ENCODE measurements at regions not wholly inside any gene's neighbourhood (a gene's known extent, or its start where the extent isn't known, plus 50 kb on each side); places are given as distances from the start of the nearest gene placed in this dataset.
A peak's percentile ranks its signal among the peaks of the same experiment; 100 is the strongest.
"Not testable (repeated sequence)": the region's sequence is repeated elsewhere in the genome, so short reads cannot be mapped to it uniquely, and the experiment has no call there.

GRCh38 chr9:2496934-2497333, 124.7 kb upstream of the VLDLR start:
- DNase-seq (ENCODE audit: low spot score): no peak

- DNase-seq (ENCODE audit: low spot score): no peak
These were observed 123.8 kb upstream of the VLDLR start for GRCh38 chr9:2497666-2498400.

GRCh38 chr9:2502210-2502609, 119.4 kb upstream of the VLDLR start:
- no peak for DNase-seq (ENCODE audit: low spot score)

DNA sequence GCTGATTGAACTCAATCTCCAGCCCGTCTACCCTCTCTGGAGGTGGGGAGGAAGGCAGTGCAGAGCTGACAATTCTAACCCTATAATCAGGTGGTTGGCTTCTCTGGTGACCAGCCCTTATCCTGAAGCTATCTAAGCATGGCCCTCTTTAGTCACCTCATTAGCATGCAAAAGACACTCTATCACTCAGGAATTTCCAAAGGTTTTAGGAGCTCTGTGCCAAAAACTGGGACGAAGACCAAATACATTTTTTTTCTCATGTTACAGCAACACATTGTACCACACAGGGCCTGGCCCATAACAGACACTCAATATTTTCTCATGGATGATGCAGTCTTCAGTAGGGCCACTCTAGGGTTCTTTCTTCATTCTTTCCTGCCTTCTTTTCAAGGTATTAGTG, 118.8 kb upstream of the VLDLR start:
- no peak for DNase-seq (ENCODE audit: low spot score)

DNA sequence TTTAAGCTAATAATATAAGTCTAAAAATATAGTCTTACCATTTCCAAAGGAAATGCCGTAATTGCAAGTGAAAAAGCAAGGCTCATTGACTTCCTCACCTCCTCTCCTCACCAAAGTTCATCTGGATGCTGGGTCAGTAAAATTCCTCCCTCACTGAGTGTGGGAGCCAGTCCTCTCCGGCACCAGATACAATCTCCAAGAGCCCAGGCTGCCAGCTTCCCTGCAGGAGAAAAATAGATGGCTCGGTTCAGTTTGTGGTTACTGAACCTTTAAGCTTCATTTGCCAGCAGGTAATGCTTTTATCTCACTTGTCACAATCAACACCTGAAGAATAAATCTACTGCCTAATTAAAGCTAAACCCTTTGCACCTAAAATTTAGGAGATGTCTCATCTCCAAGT, 115.3 kb upstream of the VLDLR start:
- DNase-seq (ENCODE audit: low spot score): no peak

DNA sequence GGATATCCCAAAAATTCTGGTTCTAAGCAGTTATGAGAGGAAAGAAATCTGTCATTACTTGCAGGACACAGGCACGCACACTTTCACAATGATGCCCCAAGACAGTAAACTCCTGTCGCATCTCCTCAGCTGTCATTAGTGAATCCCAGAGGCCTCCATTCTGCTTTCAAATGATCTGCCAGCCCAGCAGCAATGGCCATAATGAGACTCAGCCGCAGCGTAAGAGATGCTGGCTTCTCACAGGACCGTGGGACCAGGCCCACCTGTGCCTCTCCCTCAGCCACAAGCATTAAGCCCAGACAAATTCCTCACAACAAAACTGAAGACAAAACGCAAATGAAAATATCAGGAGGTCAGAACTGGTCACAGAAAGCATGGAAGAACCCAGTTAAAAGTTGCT, 98.0 kb upstream of the VLDLR start:
- no peak for DNase-seq (ENCODE audit: low spot score)

DNA sequence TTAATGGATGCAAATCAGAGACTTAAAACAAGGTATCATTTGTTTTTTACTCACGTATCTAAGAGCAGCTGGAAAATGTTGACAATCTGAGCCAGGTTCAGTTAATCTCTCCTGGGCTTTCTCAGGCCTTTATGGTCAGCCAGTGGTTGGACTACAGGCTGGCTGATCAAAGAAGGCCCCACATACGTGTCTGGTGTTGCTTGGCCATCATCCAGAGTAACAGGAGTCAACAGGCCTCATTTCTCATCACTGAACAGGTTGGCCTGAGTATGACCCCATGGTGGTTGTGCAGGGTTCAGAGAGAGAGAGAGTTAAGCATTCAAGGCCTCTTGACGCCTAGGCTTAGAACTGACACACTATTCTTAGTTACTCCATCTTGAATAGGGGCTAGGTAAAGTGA, 97.0 kb upstream of the VLDLR start:
- no peak for DNase-seq (ENCODE audit: low spot score)

- DNase-seq (ENCODE audit: low spot score): no peak
These were observed 96.4 kb upstream of the VLDLR start for GRCh38 chr9:2525147-2525546.

DNA sequence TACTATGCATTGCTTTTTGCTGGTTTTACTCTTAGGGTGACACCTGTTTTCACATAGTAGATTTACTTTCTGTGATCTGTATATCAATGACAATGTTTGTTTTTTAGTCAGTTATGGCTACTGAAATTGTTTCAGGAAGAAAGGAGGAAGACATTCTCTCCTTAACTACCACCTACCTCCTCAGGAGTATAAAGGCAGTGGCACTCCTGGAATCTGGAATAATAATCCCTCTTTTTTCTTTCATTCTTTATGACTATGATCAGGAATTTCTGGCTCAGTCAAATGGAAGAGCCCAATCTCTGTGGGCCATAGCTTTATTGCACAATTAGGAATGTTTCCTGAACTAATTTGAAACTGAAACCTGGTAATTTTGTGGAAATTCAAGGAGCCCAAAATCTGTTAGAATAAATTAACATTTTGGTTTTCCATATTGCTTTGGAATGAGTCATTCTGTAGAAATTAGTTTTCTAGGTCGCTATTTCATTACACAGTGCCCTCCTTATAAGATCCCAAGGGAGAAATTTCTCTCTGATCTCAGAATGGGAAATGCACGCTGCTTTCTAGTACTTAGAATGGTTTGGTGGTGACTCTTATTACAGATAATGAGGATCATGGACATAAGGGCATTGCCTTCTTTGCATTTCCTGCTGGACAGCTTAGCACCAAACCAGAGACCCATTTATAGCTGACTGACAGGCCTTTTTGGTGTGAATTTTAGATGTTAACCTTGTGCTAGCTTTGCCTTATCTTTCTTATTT, 95.3 kb upstream of the VLDLR start:
- no peak for DNase-seq (ENCODE audit: low spot score)

- DNase-seq (ENCODE audit: low spot score): no peak
These were observed 90.1 kb upstream of the VLDLR start for GRCh38 chr9:2531481-2531880.

- DNase-seq (ENCODE audit: low spot score): no peak
These were observed 85.1 kb upstream of the VLDLR start for GRCh38 chr9:2536511-2536910.

GRCh38 chr9:2545881-2546490, 75.6 kb upstream of the VLDLR start:
- DNase-seq (ENCODE audit: low spot score): no peak

DNA sequence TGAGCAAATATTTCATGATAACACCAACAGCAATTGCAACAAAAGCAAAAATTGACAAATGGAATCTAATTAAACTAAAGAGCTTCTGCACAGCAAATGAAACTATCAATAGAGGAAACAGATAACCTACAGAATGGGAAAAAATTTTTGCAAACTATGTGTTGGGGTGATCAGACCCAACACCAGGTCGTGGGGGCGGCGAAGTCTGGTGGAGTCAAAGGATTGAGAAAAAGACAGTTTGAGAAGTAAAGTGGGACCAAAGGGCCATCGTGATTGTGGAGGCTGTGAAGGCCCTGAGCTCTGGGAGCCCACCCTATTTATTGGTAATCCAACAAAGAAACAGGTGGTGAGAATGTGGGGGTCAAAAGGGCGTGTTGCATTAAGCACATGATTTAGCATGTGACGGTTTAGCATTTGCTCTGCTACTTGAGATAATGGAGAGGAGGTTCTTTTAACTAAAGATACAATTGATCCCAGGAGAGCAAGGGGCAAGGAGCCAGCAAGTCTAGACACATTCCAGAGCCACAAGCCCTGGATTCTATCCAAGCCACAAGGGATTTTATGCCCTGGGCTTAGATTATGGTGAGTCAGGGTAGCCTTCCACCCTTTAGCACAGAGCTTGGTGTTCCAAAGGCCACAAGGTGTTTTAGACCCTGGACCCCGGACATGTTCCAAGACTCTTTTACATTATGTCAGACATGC, 65.5 kb upstream of the VLDLR start:
- DNase-seq (ENCODE audit: low spot score): not testable (repeated sequence)

- no peak for DNase-seq (ENCODE audit: low spot score)
These were observed 63.9 kb upstream of the VLDLR start for GRCh38 chr9:2557693-2558092.

DNA sequence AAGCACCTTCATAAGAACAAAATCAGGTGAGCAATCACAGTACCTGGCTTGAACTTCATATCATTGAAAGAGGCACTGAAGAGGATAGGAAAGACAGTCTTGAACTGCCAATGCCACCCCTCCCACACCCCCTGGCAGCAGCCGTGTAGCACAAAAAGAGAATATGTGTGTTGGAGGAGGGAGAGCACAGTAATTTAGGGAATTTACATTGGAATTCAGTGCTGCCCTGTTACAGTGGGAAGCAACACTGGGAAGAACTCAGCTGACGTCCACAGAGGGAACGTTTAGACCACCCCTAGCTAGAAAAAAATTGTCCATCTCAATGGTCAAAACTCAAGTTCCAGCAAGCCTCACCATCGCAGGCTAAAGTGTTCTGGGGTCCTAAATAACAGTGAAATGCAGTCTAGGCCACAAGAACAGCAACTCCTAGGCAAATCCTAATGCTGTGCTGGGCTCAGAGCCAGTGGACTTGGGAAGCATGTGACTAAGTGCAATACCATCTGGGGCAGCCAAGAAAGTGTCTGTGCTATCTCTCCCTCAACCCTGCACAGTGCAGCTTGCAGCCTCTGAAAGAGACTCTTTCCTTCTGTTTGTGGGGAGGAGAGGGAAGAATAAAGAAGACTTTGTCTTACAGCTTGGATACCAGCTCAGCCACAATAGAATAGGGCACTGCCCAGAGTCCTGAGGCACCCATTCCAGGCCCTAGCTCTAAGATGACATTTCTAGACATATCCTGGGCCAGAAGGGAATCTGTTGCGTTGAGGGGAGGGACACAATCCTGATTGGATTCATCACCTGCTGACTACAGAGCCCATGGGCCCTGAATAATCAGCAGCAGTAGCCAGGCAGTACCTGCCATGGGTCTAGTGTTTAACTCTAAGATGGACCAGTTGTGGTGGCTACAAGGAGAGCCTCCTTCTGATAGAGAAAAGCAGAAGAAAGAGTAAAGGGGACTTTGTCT, 62.1 kb upstream of the VLDLR start:
- peak; percentile 70 for DNase-seq (ENCODE audit: low spot score)

- no peak for DNase-seq (ENCODE audit: low spot score)
These were observed 61.4 kb upstream of the VLDLR start for GRCh38 chr9:2560180-2560579.

- DNase-seq (ENCODE audit: low spot score): no peak
These were observed 55.8 kb upstream of the VLDLR start for GRCh38 chr9:2565676-2566340.

GRCh38 chr9:2567922-2568321, 53.7 kb upstream of the VLDLR start:
- no peak for DNase-seq (ENCODE audit: low spot score)

DNA sequence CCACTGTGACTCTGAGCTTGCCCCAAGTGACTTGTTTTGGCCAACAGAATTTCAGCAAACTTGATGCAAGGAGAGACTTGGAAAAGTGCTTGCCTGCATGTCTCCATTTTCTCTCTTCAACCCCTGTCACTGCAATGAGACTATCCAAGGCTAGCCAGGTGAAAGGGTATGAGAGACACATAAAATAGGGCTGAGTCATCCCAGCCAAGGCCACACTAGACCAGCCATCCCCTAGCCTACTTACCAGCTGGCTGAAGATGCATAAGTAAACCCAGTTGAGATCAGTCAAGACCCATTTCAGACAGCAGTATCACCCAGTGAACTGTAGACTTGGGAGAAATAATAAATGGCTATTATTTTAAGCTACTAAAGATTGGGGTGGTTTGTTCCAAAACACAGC, 52.9 kb upstream of the VLDLR start:
- no peak for DNase-seq (ENCODE audit: low spot score)

GRCh38 chr9:2570615-2571479, 50.7 kb upstream of the VLDLR start:
- no peak for DNase-seq (ENCODE audit: low spot score)

Data from left forelimb (tissue), 1 donor.